HEK293 (cell line): ENCODE measurements at regions not wholly inside any gene's neighbourhood (a gene's known extent, or its start where the extent isn't known, plus 50 kb on each side); places are given as distances from the start of the nearest gene placed in this dataset.

ENCODE experiments used
- CTCF ChIA-PET: fragments of 350-600 bp; formaldehyde crosslinking; extraction: SDS; loops from one replicate; lab custom pipeline; 2021; ENCODE audit warnings: antibody characterized with exemption; lab: Yijun Ruan, JAX
- POLR2A ChIA-PET: fragments of 300-600 bp; formaldehyde crosslinking; extraction: SDS; loops from one replicate; lab custom pipeline; 2020; ENCODE audit warnings: antibody characterized with exemption, inconsistent platforms; lab: Yijun Ruan, JAX
- H3K27ac ChIP-seq: fragments of 200-500 bp; sonication (Bioruptor generic); 2 replicates; pipeline ENCODE4 v1.5.1; 2014; ENCODE audit warnings: low read depth, low read length, control low read depth, inconsistent platforms; ENCODE audit errors: extremely low read depth
- H3K36me3 ChIP-seq, 2 experiments: fragments of 200-500 bp in 1 of 2; sonication (Bioruptor generic) in 1 of 2; 1 replicate in 1 of 2; 2 replicates in 1 of 2; pipeline ENCODE4 v1.5.1; 2014 to 2017; ENCODE audit warnings: inconsistent platforms in 2 of 2, low read length in 2 of 2; ENCODE audit not compliant: control insufficient read depth in 2 of 2, insufficient read depth in 1 of 2
- H3K4me1 ChIP-seq: fragments of 200-500 bp; sonication (Bioruptor generic); 2 replicates; pipeline ENCODE4 v1.5.1; 2014; ENCODE audit warnings: mild to moderate bottlenecking, low read length, inconsistent platforms; ENCODE audit not compliant: control insufficient read depth, insufficient read depth
- H3K4me3 ChIP-seq: 2 replicates; pipeline ENCODE4 v1.5.1; 2011; ENCODE audit warnings: low read depth, mild to moderate bottlenecking, control low read depth, low read length, moderate library complexity
- H3K9me3 ChIP-seq: fragments of 200-500 bp; sonication (Bioruptor generic); 2 replicates; pipeline ENCODE4 v1.5.1; 2014; ENCODE audit warnings: low read depth, low read length, inconsistent platforms; ENCODE audit not compliant: control insufficient read depth, insufficient read depth
- AEBP2 ChIP-seq: fragments of 450-650 bp; formaldehyde crosslinking; IDR thresholded peaks from 2 replicates; pipeline ENCODE4 v1.5.1; 2016; ENCODE audit warnings: missing biosample characterization, missing genetic modification characterization, borderline replicate concordance
- ATF2 ChIP-seq: fragments of 450-650 bp; formaldehyde crosslinking; IDR thresholded peaks from 2 replicates; pipeline ENCODE4 v1.5.1; 2016; ENCODE audit warnings: missing biosample characterization, missing genetic modification characterization, low read depth
- GFI1B ChIP-seq: fragments of 450-650 bp; formaldehyde crosslinking; IDR thresholded peaks from 2 replicates; pipeline ENCODE4 v1.5.1; 2016; ENCODE audit warnings: missing biosample characterization, missing genetic modification characterization
- GLIS1 ChIP-seq: fragments of 450-650 bp; formaldehyde crosslinking; IDR thresholded peaks from 2 replicates; pipeline ENCODE4 v1.5.1; 2016; ENCODE audit warnings: missing biosample characterization, missing genetic modification characterization
- INSM2 ChIP-seq: fragments of 450-650 bp; formaldehyde crosslinking; IDR thresholded peaks from 2 replicates; pipeline ENCODE4 v1.5.1; 2016; ENCODE audit warnings: missing biosample characterization, missing genetic modification characterization
- KLF16 ChIP-seq: fragments of 450-650 bp; formaldehyde crosslinking; IDR thresholded peaks from 2 replicates; pipeline ENCODE4 v1.5.1; 2017; ENCODE audit warnings: missing biosample characterization, missing genetic modification characterization
- PRDM1 ChIP-seq: fragments of 450-650 bp; formaldehyde crosslinking; IDR thresholded peaks from 2 replicates; pipeline ENCODE4; 2016; ENCODE audit warnings: missing biosample characterization, missing genetic modification characterization
- SCRT2 ChIP-seq: fragments of 450-650 bp; formaldehyde crosslinking; IDR thresholded peaks from 2 replicates; pipeline ENCODE4 v1.5.1; 2016; ENCODE audit warnings: missing biosample characterization, missing genetic modification characterization
- SP2 ChIP-seq: fragments of 450-650 bp; formaldehyde crosslinking; IDR thresholded peaks from 2 replicates; pipeline ENCODE4 v1.5.1; 2016; ENCODE audit warnings: missing biosample characterization, missing genetic modification characterization
- ZNF169 ChIP-seq: fragments of 450-650 bp; formaldehyde crosslinking; IDR thresholded peaks from 2 replicates; pipeline ENCODE4 v1.5.1; 2016; ENCODE audit warnings: missing biosample characterization, missing genetic modification characterization
- ZNF202 ChIP-seq: fragments of 450-650 bp; formaldehyde crosslinking; IDR thresholded peaks from 2 replicates; pipeline ENCODE4 v1.5.1; 2016; ENCODE audit warnings: missing biosample characterization, missing genetic modification characterization, borderline replicate concordance
- ZNF248 ChIP-seq: fragments of 450-650 bp; formaldehyde crosslinking; IDR thresholded peaks from 2 replicates; pipeline ENCODE4 v1.5.1; 2017; ENCODE audit warnings: missing biosample characterization, missing genetic modification characterization
- ZNF26 ChIP-seq: fragments of 450-650 bp; formaldehyde crosslinking; IDR thresholded peaks from 2 replicates; pipeline ENCODE4 v1.5.1; 2016; ENCODE audit warnings: missing biosample characterization, missing genetic modification characterization
- ZNF324 ChIP-seq: fragments of 450-650 bp; formaldehyde crosslinking; IDR thresholded peaks from 2 replicates; pipeline ENCODE4 v1.5.1; 2016; ENCODE audit warnings: missing biosample characterization, missing genetic modification characterization
- ZNF426 ChIP-seq: fragments of 450-650 bp; formaldehyde crosslinking; IDR thresholded peaks from 2 replicates; pipeline ENCODE4 v1.5.1; 2017; ENCODE audit warnings: missing biosample characterization, missing genetic modification characterization, mild to moderate bottlenecking, inconsistent platforms, moderate library complexity
- ZNF530 ChIP-seq: fragments of 450-650 bp; formaldehyde crosslinking; IDR thresholded peaks from 2 replicates; pipeline ENCODE4 v1.5.1; 2016; ENCODE audit warnings: low read depth, missing biosample characterization, missing genetic modification characterization
- ZNF548 ChIP-seq: fragments of 450-650 bp; formaldehyde crosslinking; IDR thresholded peaks from 2 replicates; pipeline ENCODE4 v1.5.1; 2016; ENCODE audit warnings: missing biosample characterization, missing genetic modification characterization
- ZNF560 ChIP-seq: fragments of 450-650 bp; formaldehyde crosslinking; IDR thresholded peaks from 2 replicates; pipeline ENCODE4 v1.5.1; 2017; ENCODE audit warnings: missing biosample characterization, missing genetic modification characterization, borderline replicate concordance
- ZNF585B ChIP-seq: fragments of 450-650 bp; formaldehyde crosslinking; IDR thresholded peaks from 2 replicates; pipeline ENCODE4 v1.5.1; 2016; ENCODE audit warnings: missing biosample characterization, missing genetic modification characterization
- ZNF677 ChIP-seq: fragments of 450-650 bp; IDR thresholded peaks from 2 replicates; pipeline ENCODE4 v1.5.0; 2018; ENCODE audit warnings: missing biosample characterization, mild to moderate bottlenecking, missing genetic modification characterization, moderate library complexity
- ZNF777 ChIP-seq: fragments of 450-650 bp; formaldehyde crosslinking; IDR thresholded peaks from 2 replicates; pipeline ENCODE4 v1.5.1; 2017; ENCODE audit warnings: missing biosample characterization, missing genetic modification characterization, borderline replicate concordance
- ZNF843 ChIP-seq: fragments of 450-650 bp; formaldehyde crosslinking; IDR thresholded peaks from 2 replicates; pipeline ENCODE4 v1.5.1; 2016; ENCODE audit warnings: missing biosample characterization, missing genetic modification characterization
- TF ChIP-seq, protein P1 (sequence below): fragments of 450-650 bp; formaldehyde crosslinking; IDR thresholded peaks from 2 replicates; pipeline ENCODE4 v1.5.1; 2016; ENCODE audit warnings: missing biosample characterization, missing genetic modification characterization
- TF ChIP-seq, protein P2 (sequence below): fragments of 450-650 bp; formaldehyde crosslinking; IDR thresholded peaks from 2 replicates; pipeline ENCODE4 v1.5.1; 2016; ENCODE audit warnings: missing biosample characterization, missing genetic modification characterization

- Histone ChIP-seq H3K27ac (no peak overlapping the region), H3K9me3 (no peaks in the 10 kb centered on the region), H3K36me3 (no peaks in the 10 kb centered on the region), H3K4me1 (no peaks in the 10 kb centered on the region), H3K4me3 (no peak overlapping the region)
- ChIA-PET POLR2A (no interaction called here), CTCF (no interaction called here)
- TF ChIP-seq PRDM1 (tag by site-specific recombination): no peak
- TF ChIP-seq ZNF26 (tag by site-specific recombination): no peak
Observed at GRCh38 chr18:51955136-51955535, 384.9 kb upstream of the DCC start.

DNA sequence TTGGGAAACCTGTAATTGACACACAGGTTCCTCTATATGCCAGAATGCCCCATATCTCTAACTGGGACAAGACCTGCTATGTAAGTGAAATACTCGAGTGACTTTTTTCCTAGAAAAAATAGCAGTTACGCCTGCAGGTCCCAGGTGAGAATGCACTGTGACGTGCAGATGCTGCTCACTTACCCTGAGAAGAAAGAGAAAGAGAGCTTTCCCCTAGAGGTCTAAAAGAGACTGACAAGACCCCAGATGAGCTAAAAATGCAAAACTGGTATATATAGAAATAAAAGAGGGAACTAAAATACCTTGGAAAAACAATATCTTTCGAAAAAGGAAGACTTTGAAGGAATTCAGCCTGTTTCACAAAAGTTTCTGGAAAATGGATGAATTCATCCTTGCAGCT lies 383.0 kb upstream of the DCC start:
- POLR2A ChIA-PET: no interaction called here
- no peak overlapping the region for H3K4me3 ChIP-seq
- TF ChIP-seq KLF16 (no peak), ZNF426 (tag by site-specific recombination) (no peak), INSM2 (tag by site-specific recombination) (no peak), ZNF585B (tag by site-specific recombination) (no peak), SP2 (tag by site-specific recombination) (no peak), ATF2 (tag by site-specific recombination) (no peak), ZNF777 (tag by site-specific recombination) (no peak), SCRT2 (no peak), ZNF530 (no peak), ZNF677 (tag by site-specific recombination) (no peak), ZNF248 (tag by site-specific recombination) (no peak), ZNF560 (tag by site-specific recombination) (no peak), ZNF202 (no peak)
- TF ChIP-seq, protein P1, sequence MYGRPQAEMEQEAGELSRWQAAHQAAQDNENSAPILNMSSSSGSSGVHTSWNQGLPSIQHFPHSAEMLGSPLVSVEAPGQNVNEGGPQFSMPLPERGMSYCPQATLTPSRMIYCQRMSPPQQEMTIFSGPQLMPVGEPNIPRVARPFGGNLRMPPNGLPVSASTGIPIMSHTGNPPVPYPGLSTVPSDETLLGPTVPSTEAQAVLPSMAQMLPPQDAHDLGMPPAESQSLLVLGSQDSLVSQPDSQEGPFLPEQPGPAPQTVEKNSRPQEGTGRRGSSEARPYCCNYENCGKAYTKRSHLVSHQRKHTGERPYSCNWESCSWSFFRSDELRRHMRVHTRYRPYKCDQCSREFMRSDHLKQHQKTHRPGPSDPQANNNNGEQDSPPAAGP (tag by site-specific recombination): no peak
- H3K27ac ChIP-seq: no peak overlapping the region
- H3K36me3 ChIP-seq: no peaks in the 10 kb centered on the region
- no peaks in the 10 kb centered on the region for H3K9me3 ChIP-seq
- CTCF ChIA-PET: no interaction called here
- H3K4me1 ChIP-seq: no peaks in the 10 kb centered on the region

- Histone ChIP-seq H3K36me3 (no peaks in the 10 kb centered on the region), H3K9me3 (no peaks in the 10 kb centered on the region), H3K4me1 (no peaks in the 10 kb centered on the region), H3K27ac (no peak overlapping the region), H3K4me3 (no peak overlapping the region)
- ChIA-PET CTCF (no interaction called here), POLR2A (no interaction called here)
- TF ChIP-seq GLIS1 (tag by site-specific recombination) (no peak), ZNF324 (tag by site-specific recombination) (no peak), AEBP2 (tag by site-specific recombination) (no peak), ZNF169 (no peak), ZNF843 (tag by site-specific recombination) (no peak), ZNF548 (tag by site-specific recombination) (no peak), GFI1B (no peak), ZNF202 (no peak), SP2 (tag by site-specific recombination) (no peak)
- TF ChIP-seq, protein P2, sequence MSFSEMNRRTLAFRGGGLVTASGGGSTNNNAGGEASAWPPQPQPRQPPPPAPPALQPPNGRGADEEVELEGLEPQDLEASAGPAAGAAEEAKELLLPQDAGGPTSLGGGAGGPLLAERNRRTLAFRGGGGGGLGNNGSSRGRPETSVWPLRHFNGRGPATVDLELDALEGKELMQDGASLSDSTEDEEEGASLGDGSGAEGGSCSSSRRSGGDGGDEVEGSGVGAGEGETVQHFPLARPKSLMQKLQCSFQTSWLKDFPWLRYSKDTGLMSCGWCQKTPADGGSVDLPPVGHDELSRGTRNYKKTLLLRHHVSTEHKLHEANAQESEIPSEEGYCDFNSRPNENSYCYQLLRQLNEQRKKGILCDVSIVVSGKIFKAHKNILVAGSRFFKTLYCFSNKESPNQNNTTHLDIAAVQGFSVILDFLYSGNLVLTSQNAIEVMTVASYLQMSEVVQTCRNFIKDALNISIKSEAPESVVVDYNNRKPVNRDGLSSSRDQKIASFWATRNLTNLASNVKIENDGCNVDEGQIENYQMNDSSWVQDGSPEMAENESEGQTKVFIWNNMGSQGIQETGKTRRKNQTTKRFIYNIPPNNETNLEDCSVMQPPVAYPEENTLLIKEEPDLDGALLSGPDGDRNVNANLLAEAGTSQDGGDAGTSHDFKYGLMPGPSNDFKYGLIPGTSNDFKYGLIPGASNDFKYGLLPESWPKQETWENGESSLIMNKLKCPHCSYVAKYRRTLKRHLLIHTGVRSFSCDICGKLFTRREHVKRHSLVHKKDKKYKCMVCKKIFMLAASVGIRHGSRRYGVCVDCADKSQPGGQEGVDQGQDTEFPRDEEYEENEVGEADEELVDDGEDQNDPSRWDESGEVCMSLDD: no peak
Observed at GRCh38 chr18:51980101-51980500, 359.9 kb upstream of the DCC start.
